HG03103 (cell line): ENCODE measurements at regions not wholly inside any gene's neighbourhood (a gene's known extent, or its start where the extent isn't known, plus 50 kb on each side); places are given as distances from the start of the nearest gene placed in this dataset.
"Not testable (repeated sequence)": the region's sequence is repeated elsewhere in the genome, so short reads cannot be mapped to it uniquely, and the experiment has no call there.

ENCODE experiments used
- ATAC-seq: cut with Tn5 transposase; IDR thresholded peaks from one replicate; pipeline ENCODE4 v1.9.1; 2021; ENCODE audit warnings: low read depth; ENCODE audit not compliant: unreplicated experiment

DNA sequence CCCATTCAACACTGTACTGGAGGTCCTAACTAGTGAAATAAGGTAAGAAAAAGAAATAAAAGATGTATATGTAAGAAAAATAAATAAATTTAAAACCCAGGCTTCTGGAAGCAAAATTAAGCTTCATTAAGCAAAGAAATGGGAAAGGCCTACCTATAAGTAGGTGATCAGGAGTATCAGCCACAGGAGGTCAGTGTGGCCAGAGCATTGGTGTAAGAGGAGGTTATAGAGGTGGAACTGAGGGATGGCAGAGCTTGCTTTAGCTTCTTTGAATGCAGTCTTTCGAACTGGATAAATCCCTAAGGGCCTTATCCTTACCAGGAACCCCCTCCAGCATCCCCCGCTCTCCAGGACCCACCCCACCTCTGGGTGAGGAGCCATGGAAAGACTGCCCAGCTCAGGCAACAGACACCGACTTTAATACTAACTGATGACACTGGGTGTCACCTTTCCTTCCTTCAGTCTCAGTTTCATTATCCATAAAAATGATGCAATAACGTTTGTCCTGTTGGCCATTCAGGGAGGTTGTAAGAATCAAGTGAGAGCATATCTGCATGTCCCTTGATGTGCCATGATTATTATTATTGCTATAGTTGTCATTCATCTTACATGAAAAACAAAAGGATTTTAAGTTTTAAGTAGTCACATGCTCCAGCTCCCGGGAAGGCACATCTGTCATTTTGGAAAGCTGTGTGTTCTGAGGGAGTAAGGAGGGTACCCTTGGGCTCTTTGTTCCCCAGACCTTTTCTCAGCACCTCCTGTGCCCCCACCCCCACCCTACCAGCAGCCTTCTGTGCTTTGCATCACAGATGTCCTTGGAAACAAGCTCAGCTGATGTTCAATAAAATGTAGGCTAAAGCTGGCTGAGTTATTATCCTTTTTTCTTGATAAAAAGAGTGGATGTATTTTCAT, 50.8 kb upstream of the CTNNA1 start:
- no peak for ATAC-seq

DNA sequence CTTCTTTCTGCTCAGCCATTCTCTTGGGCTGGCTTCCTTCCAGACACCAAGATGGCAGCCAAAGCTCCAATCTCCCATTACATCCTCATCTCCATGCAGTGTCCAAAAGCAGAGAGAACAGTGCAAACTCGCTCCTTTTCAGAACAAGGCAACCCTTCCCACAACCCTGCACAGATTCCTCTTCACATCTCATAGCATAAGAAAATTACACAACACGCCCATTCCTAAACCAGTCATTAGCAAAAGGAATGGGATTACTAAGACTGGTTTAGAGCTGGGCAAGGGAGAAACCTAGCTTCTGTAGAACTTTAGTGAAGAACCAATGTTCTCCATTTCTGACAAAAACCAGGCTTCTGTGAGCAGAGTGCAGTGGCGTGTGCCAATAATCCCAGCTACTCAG, 51.5 kb upstream of the CTNNA1 start:
- ATAC-seq, result no peak

DNA sequence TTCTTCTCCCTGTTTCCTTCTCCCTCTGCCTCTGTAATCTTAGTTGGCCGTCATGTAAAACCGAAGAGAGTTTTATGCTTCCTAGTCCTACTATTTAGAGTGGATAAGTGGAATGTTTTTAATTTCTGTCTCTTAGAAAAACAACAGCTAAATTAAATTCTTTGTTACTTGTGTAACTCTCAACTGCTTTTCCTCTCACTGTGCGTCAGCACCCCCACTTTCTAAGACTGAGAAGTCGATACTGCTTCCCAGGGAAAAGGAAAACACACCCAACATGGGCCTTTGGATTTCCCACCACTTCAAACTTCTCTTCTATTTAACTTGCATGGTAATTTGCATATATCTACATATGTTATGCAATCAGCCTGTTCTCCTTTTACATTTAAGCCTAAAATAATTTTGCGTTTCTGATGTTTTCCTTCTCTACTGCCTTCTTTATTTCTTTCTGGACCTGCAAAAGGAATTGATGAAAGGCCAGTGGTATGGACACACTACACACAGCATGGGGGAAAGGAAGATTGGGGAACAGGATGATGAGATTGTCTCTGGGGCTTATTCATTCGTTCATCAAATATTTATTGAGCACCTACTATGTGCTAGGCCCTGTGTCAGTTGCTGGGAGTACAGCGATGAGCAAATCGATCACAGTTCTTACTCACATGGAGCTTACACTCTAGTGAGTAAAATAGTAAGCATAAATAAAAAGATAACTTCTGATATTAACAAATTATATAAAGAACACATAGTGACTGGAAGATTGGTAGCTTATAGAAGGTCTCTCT, 52.5 kb upstream of the CTNNA1 start:
- ATAC-seq, result no peak

DNA sequence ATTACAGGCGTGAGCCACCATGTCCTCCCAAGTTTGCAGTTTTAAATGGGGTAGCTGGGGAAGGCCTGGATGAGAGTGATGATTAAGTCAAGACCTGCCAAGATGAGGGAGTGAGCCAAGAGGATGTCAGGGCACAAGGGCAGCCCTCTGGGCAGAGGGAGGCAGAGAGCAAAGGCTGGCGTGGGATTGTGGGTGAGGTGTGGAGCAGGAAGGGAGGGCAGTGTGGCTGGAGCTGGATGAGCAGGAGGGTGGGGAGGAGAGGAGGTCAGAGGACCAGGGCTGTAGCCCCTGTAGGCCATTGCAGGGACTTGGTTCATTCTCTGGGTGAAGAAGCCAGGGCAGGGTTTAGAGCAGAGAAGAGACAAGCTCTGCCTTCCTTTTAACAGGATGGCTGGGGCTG, 53.7 kb upstream of the CTNNA1 start:
- ATAC-seq, result no peak

DNA sequence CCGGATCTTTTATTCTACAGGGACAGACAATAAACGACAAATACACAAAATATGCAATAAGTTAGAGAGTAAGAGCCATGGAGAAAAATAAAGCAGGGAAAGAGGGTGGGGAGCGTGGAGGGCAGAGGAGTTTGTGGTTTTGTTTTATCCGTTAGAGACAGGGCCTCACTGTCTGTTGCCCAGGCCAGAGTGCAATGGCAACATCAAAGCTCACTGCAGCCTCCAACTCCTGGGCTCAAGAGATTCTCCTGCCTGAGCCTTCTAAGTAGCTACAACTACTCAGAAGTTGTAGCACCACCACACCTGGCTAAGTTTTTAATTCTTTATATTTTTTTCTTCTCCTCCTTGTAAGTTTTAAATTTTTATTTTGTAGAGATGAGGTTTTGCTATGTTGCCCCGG, 54.5 kb upstream of the CTNNA1 start:
- ATAC-seq, result no peak

DNA sequence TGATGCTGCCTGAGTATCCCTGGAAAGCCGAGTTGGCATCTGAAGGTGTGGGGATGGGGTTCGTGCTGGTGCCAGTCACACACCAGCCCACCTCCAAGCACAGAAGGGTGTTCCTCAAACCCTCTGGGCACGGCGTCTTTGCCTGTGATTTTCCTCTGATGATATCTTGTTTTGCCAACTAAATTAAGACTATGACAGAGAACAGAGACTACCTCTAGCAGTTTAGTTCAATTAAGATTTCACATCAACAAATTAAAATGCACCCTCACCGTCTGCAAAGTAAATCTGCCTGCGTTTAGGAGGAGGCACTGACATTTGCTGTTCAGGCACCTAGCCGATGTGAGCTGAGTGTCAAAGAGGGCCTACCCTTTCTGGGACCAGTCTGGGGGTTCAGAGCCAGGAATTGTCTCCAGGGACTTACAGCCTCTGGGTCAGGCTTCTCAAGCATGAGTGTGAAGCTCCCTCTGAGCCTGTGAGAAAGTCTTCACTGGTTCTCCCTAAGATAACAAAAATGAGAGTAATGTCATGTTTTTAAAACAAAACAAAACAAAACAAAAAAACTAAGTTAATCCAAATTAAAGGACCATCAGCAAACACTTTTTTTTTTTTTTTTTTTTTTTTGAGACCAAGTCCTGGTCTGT, 55.4 kb upstream of the CTNNA1 start:
- ATAC-seq, result no peak

DNA sequence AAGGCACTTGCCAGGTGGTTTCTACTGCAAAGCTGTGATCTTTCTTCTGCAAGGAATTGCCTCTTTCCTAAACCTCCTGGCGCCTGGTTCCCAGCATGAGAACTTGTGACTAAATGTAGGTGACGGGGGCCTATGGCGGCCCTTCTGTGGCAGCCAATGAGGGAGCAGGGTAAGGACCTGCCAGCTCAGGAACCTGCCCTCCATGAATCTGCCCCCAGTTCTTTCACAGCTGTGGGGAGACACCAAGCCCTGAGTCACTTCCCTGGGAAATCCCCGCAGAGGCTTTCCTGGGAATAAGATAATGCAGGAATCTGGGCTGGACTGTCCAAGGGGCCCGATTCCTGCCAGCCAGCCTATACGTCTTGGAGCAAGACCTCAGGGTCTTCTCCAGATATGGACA, 56.7 kb upstream of the CTNNA1 start:
- no peak for ATAC-seq

DNA sequence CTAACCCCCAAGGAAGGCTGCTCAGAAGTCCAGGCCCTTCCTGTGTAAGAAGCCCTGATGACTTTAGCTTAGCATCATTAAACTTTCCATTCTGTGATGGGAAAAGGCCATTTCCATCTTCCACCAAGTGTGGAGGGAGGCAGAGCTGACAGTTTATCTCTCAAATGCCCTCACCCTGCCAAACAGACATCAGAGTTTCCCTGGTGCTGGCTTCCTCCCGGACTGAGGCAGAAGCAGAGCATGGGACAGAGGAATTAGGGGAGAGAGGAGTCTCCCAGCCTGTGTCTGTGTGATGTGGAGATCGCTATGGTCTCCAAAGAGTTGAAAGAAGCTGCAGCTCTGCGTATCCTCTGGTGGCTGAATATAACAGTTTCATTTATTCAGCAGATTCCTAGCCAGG, 57.4 kb upstream of the CTNNA1 start:
- ATAC-seq, result no peak

DNA sequence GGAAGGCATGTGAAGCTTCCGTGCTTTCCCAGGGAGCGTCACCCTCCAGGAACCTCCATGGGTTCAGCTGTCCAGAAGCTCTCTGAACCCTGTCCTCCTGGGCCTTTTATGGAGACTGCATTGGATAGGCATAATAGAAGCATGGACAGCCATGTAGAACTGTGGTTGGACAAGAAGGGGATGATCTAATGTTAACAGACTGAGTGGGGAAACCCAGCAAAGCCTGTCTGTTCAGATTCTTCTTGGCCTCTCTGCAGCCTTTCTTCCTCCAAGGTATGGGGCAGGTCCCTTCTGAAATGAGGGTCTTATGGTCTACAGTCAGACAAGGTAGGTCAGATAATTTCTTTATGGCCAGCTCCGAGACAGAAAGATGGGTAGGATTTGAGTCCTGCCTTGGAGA, 59.1 kb upstream of the CTNNA1 start:
- ATAC-seq, result no peak

DNA sequence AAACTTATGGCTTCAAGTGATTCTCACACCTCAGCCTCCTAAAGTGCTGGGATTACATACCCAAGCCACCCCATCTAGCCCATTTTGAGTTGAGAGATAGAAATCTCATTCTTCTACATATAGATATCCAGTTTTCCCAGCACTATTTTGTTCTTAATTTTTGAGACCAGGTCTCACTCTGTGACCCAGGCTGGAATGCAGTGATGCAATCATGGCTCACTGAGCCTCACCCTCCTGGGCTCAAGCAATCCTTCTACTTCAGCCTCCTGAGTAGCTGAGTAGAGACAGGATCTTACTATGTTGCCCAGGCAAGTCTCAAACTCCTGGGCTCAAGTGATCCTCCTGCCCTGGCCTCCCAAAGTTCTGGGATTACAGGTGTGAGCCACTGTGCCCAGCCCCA, 60.9 kb upstream of the CTNNA1 start:
- ATAC-seq, result no peak

DNA sequence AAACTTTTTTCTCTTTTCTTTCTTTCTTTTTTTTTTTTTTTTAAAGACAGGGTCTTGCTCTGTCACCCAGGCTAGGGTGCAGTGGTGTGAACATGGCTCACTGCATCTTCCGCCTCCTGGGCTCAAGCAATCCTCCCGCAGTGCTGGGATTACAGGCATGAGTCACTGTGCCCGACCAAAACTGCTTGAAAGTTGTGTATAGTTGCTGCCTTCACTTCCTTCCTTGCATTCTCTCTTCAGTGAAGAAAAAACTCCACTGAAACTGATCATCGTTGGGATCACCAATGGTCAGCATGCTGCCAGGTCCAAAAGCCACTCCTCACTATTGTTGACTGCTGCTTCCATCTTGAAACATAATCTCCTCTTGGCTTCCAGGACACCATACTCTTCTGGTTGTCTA, 66.6 kb upstream of the CTNNA1 start:
- no peak for ATAC-seq

DNA sequence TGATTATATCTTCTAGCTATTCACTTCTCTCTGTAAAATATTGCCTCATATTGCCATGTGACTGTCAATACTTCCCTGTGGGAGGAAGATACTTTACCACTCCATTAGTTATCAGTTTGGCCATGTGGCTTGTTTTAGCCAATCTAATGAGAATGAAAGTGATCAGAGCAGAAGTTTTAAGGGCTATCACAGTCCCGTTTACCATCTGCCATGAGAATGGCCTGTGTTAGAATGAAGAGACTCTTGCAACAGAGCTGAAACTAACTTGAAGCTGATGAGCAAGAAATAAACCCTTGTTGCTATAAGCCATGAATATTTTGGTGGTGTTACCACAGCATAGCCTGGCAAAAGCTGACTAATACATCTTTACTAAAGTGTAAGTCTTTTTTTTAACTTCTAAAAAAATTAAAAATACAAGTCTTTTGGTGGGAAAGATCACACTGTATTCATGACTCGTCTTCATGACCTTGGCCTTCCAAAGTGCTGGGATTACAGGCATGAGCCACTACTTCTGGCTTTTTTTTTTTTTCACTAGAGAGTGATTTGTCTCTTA, 68.0 kb upstream of the CTNNA1 start:
- no peak for ATAC-seq

DNA sequence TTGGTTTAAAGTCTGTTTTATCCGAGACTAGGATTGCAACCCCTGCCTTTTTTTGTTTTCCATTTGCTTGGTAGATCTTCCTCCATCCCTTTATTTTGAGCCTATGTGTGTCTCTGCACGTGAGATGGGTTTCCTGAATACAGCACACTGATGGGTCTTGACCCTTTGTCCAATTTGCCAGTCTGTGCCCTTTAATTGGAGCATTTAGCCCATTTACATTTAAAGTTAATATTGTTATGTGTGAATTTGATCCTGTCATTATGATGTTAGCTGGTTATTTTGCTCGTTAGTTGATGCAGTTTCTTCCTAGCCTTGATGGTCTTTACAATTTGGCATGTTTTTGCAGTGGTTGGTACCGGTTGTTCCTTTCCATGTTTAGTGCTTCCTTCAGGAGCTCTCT, 70.8 kb upstream of the CTNNA1 start:
- ATAC-seq, result not testable (repeated sequence)

DNA sequence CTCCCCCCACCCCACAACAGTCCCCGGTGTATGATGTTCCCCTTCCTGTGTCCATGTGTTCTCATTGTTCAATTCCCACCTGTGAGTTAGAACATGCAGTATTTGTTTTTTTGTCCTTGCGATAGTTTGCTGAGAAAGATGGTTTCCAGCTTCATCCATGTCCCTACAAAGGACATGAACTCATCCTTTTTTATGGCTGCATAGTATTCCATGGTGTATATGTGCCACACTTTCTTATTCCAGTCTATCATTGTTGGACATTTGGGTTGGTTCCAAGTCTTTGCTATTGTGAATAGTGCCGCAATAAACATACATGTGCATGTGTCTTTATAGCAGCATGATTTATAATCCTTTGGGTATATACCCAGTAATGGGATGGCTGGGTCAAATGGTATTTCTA, 74.4 kb upstream of the CTNNA1 start:
- not testable (repeated sequence) for ATAC-seq

DNA sequence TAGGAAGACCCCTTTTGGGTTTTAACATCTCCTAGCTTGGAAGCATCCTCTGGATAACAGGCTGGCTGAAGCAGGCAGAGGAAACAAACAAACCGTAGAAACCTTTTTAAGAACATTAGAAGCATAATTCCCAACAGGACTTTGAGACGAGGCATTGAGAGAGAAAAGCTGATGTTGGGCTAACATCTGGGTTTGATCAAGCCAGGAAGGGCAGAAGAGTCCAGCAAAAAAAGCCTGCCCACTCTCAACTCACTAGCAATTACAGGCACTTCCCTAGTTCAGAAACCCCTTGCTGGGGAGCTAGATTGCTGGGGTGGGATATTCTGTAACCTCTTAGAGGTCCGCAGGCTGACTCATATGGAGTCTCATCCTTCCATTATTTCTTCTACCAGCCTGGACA, 75.4 kb upstream of the CTNNA1 start:
- ATAC-seq, result no peak

DNA sequence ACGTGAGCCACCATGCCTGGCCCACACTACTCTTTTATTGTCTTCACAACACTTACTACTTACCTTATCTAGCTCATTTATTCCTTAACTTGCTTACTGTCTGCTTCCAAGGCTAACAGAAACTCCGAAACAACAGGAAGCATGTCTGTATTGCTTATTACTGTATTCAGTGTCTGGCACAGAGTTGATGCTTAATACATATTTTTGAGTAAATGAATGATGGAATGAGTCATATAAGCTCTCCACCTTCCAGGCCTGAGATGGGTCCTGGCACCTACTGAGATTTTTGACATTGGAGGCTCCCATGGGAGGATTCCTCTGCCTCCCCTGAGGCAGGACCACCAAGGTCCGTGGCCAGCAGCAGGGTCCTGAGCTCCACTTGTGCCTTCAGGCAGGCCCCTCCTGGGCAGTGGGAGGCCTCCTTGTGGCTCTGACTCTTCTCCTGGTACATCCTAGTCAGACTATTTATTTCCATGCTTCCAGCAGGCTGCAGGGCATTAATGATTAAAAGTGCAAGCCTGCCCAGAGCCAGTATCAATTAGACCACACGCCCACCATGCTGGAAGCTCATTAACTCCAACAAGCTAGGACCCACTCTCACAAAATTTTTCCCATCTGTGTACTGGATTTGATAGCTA, 76.5 kb upstream of the CTNNA1 start:
- no peak for ATAC-seq

DNA sequence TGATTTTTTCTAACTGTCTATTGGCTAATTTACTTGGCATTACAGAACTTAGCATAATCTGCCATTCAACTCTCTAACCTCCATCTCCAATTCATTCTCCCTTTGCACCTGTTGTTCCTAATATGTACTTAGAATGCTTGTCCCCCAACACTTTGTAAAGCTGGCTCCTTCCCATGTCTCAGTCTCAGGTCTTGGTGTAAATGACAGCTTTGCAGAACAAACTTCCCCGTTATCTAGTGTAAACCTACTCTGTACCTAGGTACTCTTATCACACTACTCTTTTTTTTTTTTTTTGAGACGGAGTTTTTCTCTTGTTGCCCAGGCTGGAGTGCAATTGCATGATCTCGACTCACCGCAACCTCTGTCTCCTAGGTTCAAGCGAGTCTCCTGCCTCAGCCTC, 77.2 kb upstream of the CTNNA1 start:
- no peak for ATAC-seq

DNA sequence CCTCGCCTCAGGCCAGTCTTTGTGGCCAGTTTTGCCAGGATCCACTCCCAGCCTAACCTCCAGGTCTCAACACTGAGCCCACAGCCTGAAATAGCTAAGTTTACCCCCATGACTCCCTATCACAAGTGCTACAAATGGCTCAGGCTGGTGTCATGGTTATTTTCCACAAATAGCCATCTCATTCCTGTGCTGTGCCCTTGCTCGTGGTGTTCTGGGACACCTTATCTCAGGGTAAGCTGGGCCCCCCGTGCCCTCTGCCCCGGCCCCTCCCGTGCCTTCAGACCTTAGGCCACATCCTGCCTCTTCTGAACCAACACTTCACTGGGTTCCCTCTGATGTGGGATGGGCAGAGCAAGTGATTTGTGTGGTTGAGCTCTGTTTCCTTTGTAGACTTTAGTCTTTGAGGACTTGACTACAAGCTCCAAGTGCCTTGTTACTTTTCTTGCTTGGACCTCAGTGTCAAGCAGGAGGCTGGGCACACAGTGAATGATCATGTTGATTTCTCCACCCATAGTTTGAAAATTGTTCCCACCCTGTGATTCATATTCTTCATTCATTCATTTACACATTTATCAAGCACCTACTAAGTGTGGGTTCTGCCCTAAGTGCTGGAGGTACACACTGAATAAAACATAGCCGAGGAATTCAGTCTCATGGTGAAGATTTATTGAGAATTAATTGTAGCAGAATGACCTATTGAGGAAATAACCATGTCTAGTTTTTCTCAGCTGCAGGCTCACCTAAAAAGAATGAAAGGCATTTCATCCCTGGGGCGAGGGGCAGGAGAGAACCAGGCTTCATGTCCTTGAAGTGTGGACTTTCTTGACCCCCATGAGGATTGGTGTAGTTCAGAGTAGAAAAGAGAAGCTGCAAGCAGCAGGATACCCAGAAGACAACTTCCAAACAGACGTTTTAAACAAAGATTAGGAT, 84.5 kb upstream of the CTNNA1 start:
- no peak for ATAC-seq

DNA sequence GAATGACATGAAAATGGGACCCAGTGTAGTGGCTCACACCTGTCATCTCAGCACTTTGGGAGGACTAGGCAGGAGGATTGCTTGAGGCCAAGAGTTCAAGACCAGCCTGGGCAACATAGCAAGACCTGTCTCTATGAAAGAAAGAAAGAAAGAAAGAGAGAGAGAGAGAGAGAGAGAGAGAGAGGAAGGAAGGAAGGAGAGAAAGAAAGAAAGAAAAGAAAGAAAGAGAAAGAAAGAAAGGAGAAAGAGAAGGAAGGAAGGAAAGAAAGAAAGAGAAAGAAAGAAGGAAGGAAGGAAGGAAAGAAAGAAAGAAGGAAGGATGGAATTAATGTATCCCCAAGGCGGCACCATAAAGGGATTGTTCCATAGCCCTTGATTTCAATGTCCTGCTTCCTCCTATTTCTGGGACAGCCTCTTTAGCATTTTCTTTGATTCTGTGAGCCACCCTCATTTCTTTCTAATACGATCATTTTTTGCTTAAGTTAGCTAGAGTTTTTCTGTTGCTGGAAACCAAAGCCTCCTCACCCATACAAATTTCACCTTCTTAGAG, 85.4 kb upstream of the CTNNA1 start:
- ATAC-seq, result not testable (repeated sequence)
